ENCODE measurements at regions not wholly inside any gene's neighbourhood (a gene's known extent, or its start where the extent isn't known, plus 50 kb on each side); places are given as distances from the start of the nearest gene placed in this dataset.

- no peak for TF ChIP-seq CTCF (conservative IDR thresholded peaks at IDR 0.05 in 1 of 2, IDR thresholded peaks at IDR 0.05 in 1 of 2; ENCODE audit: extremely low read depth in 1 of 2, insufficient read depth in 1 of 2, low read depth in 1 of 2, low read length in 2 of 2)
- no peak for TF ChIP-seq EZH2 (IDR thresholded peaks at IDR 0.05; ENCODE audit: borderline replicate concordance, low read length)
These were observed 313.3 kb downstream of the DUSP6 start for GRCh38 chr12:89038831-89039512.

Data from mammary epithelial cell (primary cell).